ENCODE measurements at regions not wholly inside any gene's neighbourhood (a gene's known extent, or its start where the extent isn't known, plus 50 kb on each side); places are given as distances from the start of the nearest gene placed in this dataset.

DNA sequence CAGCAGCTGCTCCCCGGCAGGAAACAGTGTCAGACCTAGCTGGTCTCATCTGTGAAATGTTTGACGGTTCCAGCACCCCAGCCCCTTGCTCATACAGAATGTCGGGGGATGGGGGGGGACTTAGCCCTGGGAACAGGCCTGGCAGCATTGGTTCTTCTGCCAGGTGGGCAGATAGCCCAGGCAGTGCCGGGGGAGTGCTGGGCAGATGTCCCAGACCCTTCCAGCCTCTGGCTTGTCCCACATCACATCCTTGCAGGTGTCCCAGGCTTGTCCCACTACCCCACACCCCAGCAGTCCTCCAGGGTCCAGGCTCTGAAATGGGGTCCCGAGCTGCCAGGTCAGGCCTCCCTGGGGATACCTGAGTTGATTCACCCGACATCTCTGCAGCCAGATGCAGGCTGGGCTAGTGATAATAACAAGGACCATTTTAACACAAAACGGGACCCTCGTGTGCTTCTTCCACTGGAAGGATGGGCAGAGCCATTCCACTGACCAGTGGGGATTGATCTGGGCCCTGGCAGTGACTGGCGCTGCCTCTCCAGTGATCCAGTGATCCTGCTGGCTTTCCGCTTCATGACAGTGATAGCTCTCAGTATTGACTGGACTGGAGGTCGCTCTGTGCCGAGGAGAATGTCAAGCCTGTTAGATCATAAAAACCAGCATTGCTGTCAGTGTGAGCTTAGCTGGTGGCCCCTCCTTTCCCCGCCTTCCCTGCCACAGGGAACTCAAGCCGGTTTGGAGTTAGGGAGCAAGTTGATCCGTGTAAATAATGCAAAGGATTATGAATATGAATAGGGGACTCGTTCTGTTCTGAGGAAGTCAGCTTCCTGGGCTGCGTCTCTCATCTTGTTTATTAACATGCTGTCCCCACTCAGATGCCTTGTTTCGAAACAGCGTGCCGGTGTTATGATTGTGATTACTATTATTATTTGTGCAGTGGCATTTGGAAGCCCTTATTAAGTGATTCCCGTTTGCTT is 180.6 kb downstream of the AACS start:
- H3K4me1 Mint-ChIP-seq: no peaks in the 10 kb centered on the region
- no peak overlapping the region for H3K27ac Mint-ChIP-seq
- no peak overlapping the region for H3K4me3 Mint-ChIP-seq
- no peaks in the 10 kb centered on the region for H3K9me3 Mint-ChIP-seq
- no peaks in the 10 kb centered on the region for H3K36me3 Mint-ChIP-seq
- H3K27me3 Mint-ChIP-seq: peaks cover 14% of the 10 kb centered on the region

DNA sequence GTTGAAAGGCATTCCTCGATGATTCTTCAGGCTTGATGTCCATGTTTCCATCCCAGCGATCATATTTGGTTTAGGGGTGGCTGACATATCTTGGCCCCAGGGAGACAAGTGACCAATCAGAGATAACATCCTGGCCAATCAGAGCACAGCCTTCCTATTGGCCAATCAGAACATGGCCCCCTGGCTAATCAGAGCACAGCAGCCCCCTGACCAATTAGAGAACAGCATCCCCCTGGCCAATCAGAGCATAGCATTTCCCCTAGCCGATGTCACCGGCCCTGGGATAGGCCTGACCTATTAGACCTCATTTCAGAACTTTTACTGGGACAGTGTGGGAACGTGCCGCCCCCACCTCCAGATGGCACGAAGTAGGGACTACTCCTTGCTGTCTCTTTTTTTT is 182.2 kb downstream of the AACS start:
- Mint-ChIP-seq H3K4me3 (no peak overlapping the region), H3K27ac (no peak overlapping the region), H3K27me3 (peaks cover 10% of the 10 kb centered on the region), H3K36me3 (no peaks in the 10 kb centered on the region), H3K9me3 (no peaks in the 10 kb centered on the region), H3K4me1 (no peaks in the 10 kb centered on the region)

DNA sequence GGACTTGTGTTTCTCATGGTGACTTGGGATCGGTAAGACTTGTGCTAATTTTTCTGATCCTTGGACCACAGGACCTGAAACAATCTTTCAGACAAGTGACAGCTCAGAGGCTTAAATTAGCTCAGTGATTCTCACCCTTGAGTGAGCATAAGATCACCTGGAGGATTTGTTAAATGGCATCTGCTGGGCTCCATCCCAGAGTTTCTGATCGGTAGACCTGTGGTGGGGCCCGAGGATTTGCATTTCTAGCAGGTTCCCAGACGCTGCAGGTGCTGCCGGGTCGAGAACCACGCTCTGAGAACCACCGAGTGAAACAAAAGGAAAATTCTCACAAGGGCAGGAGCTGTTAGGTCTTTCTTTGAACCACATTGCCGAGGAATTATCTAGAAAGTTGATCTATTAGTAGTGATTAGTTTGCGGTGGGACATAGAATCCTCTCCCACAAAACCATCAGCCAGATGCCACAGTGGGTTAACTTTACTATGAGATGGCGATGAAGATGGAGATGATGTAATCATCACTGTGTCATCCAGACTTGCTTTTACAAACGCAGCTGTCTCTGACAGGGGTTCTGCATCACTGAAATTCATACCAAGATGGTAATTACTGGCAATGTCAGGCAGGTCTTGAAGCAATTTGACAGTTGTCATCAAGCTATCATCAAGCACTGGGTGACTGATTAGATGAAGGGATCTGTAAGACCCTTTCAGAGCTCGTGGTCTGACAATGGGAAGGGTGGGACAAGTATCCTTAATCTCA is 184.0 kb downstream of the AACS start:
- Mint-ChIP-seq H3K9me3 (no peaks in the 10 kb centered on the region), H3K4me3 (no peak overlapping the region), H3K27me3 (peaks cover 12% of the 10 kb centered on the region), H3K36me3 (no peaks in the 10 kb centered on the region), H3K4me1 (no peaks in the 10 kb centered on the region), H3K27ac (no peak overlapping the region)

GRCh38 chr12:125249932-125250331 is 184.7 kb downstream of the AACS start:
- H3K9me3 Mint-ChIP-seq: no peaks in the 10 kb centered on the region
- no peak overlapping the region for H3K4me3 Mint-ChIP-seq
- peaks cover 7% of the 10 kb centered on the region for H3K27me3 Mint-ChIP-seq
- no peaks in the 10 kb centered on the region for H3K4me1 Mint-ChIP-seq
- no peaks in the 10 kb centered on the region for H3K36me3 Mint-ChIP-seq
- H3K27ac Mint-ChIP-seq: no peak overlapping the region

GRCh38 chr12:125254236-125254635 is 189.0 kb downstream of the AACS start:
- peaks cover 4% of the 10 kb centered on the region for H3K27me3 Mint-ChIP-seq
- no peak overlapping the region for H3K27ac Mint-ChIP-seq
- no peak overlapping the region for H3K4me3 Mint-ChIP-seq
- no peaks in the 10 kb centered on the region for H3K36me3 Mint-ChIP-seq
- peaks cover 0 to 3% (median 0%) of the 10 kb centered on the region in 3 donors for H3K9me3 Mint-ChIP-seq
- no peaks in the 10 kb centered on the region for H3K4me1 Mint-ChIP-seq

DNA sequence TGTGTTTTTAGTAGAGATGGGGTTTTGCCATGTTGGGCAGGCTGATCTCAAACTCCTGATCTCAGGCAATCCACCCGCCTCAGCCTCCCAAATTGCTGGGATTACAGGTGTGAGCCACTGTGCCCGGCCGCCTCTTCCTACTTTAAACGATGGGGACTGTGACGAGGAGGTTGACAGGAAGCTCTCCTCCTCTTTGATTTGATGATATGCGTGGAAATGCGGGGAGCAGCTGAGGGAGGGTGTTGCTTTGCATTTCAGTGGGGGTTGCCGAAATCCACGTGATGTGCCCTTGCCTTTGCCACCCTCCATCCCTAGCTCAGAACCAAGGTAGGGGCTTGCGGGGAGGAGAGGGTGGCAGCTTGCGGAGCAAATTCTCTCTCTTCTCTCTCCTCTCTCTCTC is 189.6 kb downstream of the AACS start:
- peaks cover 0 to 3% (median 0%) of the 10 kb centered on the region in 3 donors for H3K9me3 Mint-ChIP-seq
- no peak overlapping the region for H3K4me3 Mint-ChIP-seq
- peaks cover 4% of the 10 kb centered on the region for H3K27me3 Mint-ChIP-seq
- no peaks in the 10 kb centered on the region for H3K36me3 Mint-ChIP-seq
- no peaks in the 10 kb centered on the region for H3K4me1 Mint-ChIP-seq
- no peak overlapping the region for H3K27ac Mint-ChIP-seq

DNA sequence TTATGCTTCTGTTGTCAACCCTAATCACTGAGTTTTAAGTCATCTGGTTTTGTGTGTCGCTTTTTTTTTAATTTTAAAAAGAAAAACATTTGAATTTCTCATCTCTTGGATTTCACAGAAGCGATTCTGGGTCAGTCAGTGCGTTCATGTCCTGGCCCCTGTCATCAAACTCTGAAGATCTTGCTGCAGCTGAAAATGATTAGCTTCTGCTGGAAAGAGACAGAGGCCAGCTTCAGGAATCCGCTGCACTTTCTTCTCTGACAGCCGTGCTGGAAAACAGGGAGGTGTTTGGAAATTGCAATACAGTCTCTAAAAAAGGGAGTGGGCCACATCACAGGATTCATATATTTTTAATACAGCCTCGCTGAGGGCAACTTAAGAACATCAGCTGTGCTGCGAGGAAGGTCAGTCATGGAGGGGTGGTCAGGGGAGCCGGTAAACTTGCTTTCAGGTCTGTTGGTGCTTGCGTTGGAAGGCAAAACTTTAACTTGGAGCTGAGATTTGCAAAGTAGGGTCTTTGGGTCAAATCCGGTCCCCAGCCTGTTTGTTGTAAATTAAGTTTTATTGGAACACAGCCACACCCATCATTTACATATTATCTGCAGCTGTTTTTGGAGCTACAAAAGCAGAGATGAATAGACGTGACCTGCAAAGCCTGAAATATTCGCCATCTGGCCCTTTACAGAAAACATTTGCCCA is 190.8 kb downstream of the AACS start:
- no peaks in the 10 kb centered on the region for H3K36me3 Mint-ChIP-seq
- H3K4me3 Mint-ChIP-seq: no peak overlapping the region
- peaks cover 0 to 3% (median 0%) of the 10 kb centered on the region in 3 donors for H3K9me3 Mint-ChIP-seq
- H3K27me3 Mint-ChIP-seq: peaks cover 4% of the 10 kb centered on the region
- no peak overlapping the region for H3K27ac Mint-ChIP-seq
- H3K4me1 Mint-ChIP-seq: no peaks in the 10 kb centered on the region

DNA sequence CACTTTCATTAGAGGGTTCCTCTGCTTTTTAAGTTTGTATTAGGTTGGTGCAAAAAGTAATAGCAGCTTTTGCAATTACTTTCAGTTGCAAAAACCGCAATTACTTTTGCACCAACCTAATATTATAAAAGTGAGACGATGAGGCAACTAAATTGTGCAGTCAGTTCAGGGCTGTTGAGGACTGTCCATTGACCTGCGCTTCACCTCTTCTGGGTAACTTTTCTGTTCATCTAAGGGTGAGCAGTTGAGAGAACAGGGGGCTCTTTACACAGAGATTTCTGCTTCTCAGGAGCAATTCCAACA is 191.3 kb downstream of the AACS start:
- no peaks in the 10 kb centered on the region for H3K4me1 Mint-ChIP-seq
- H3K27me3 Mint-ChIP-seq: peaks cover 7% of the 10 kb centered on the region
- H3K4me3 Mint-ChIP-seq: no peak overlapping the region
- H3K9me3 Mint-ChIP-seq: peaks cover 0 to 3% (median 0%) of the 10 kb centered on the region in 3 donors
- no peaks in the 10 kb centered on the region for H3K36me3 Mint-ChIP-seq
- no peak overlapping the region for H3K27ac Mint-ChIP-seq

DNA sequence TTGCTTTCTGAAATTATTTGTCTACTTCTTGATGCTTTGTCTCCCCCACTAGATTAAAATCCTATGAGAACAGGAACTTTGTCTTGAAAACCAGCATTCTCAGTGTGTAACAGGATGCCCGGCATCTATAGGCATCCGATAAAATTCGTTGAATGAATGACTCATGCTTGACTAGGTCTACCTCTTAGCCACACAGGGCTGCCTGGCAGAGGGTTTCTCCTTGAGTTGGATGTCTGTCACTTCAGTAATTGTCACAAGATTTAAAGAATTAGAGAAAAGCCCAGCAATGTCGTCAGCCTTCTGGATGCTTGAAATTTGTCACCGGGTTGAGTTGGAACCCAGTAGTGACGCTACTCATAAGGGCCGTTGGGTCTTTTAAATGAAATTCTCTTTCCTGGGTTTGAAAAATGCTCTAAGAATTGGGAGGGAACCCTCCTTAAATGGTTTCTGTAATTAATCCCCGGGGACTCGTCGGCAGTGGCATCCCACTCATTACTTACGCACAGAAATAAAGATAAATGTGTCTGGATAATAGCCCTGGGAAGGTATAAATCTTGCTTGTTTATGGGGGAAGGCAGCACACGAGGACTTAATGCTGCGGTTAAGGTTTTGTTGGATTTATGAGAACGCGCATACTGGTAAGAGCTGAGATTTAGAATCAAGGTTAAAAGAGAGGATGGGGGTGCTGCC is 194.1 kb downstream of the AACS start:
- Mint-ChIP-seq H3K9me3 (peaks cover 0 to 15% (median 13%) of the 10 kb centered on the region in 3 donors), H3K4me1 (no peaks in the 10 kb centered on the region), H3K36me3 (no peaks in the 10 kb centered on the region), H3K27me3 (peaks cover 8% of the 10 kb centered on the region), H3K27ac (no peak overlapping the region), H3K4me3 (no peak overlapping the region)

DNA sequence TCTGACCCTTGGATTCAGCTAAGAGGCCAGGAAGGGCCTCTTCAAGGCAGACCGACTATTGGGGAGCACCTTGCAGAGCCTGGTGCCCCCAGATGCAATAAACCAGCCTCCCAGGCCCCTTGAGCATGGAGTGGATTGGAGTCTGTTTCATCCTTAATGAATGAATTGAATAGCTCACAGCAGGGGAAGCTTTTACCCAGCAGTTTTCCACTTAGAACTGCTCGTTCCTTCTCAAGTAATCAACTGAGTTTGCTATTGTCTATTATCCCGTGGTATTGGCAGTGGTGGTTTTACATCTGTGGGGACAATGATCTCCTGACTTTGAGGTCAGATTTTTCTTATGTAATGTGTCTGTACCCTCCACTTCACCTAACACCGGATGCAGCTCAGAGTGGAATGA is 197.6 kb downstream of the AACS start:
- H3K27me3 Mint-ChIP-seq: peaks cover 5% of the 10 kb centered on the region
- peaks cover 0 to 15% (median 13%) of the 10 kb centered on the region in 3 donors for H3K9me3 Mint-ChIP-seq
- no peak overlapping the region for H3K27ac Mint-ChIP-seq
- H3K4me3 Mint-ChIP-seq: no peak overlapping the region
- H3K36me3 Mint-ChIP-seq: no peaks in the 10 kb centered on the region
- H3K4me1 Mint-ChIP-seq: no peaks in the 10 kb centered on the region

DNA sequence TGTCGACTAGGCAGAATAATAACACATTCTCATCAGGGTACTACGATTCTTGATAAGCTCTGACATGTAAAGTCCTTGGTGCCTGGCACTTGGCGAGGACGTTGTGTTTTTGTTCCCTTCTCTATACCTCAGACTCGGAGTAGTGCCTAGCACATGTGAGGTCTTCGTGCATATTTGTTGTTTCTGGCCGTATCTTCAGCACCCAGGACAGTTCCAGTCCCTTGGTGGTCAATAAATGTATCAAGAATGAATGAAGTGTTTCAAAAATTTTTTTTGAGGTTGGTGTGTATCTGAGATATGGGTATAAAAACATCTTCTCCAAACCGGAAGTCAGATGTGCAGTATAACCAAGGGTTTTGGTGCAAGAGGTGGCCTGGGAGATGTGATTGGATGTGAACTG is 198.2 kb downstream of the AACS start:
- Mint-ChIP-seq H3K4me3 (no peak overlapping the region), H3K4me1 (no peaks in the 10 kb centered on the region), H3K27me3 (peaks cover 5% of the 10 kb centered on the region), H3K9me3 (peaks cover 0 to 13% (median 13%) of the 10 kb centered on the region in 3 donors), H3K27ac (no peak overlapping the region), H3K36me3 (no peaks in the 10 kb centered on the region)

GRCh38 chr12:125267114-125267513 is 201.9 kb downstream of the AACS start:
- Mint-ChIP-seq H3K27me3 (peaks cover 4% of the 10 kb centered on the region), H3K27ac (no peak overlapping the region), H3K4me1 (no peaks in the 10 kb centered on the region), H3K4me3 (no peak overlapping the region), H3K36me3 (no peaks in the 10 kb centered on the region), H3K9me3 (peaks cover 0 to 13% (median 12%) of the 10 kb centered on the region in 3 donors)

- peaks cover 1% of the 10 kb centered on the region for H3K27me3 Mint-ChIP-seq
- no peaks in the 10 kb centered on the region for H3K36me3 Mint-ChIP-seq
- no peaks in the 10 kb centered on the region for H3K4me1 Mint-ChIP-seq
Measured at GRCh38 chr12:125269276-125269675, 204.0 kb downstream of the AACS start.

GRCh38 chr12:125271892-125272291 is 206.7 kb downstream of the AACS start:
- H3K4me3 Mint-ChIP-seq: no peak overlapping the region
- no peak overlapping the region for H3K27ac Mint-ChIP-seq
- H3K36me3 Mint-ChIP-seq: no peaks in the 10 kb centered on the region
- peaks cover 4% of the 10 kb centered on the region for H3K27me3 Mint-ChIP-seq
- peaks cover 0 to 2% (median 0%) of the 10 kb centered on the region in 3 donors for H3K9me3 Mint-ChIP-seq
- H3K4me1 Mint-ChIP-seq: no peaks in the 10 kb centered on the region

More at GRCh38 chr12:125269276-125269675, 204.0 kb downstream of the AACS start:
- Mint-ChIP-seq H3K9me3 (peaks cover 0 to 3% (median under 1%) of the 10 kb centered on the region in 3 donors), H3K4me3 (no peak overlapping the region), H3K27ac (no peak overlapping the region)

Data from IgD-negative memory B cell (primary cell).